ENCODE measurements at regions not wholly inside any gene's neighbourhood (a gene's known extent, or its start where the extent isn't known, plus 50 kb on each side); places are given as distances from the start of the nearest gene placed in this dataset.

- no peak for TF ChIP-seq CTCF (IDR thresholded peaks at IDR 0.05; ENCODE audit: control insufficient read depth, insufficient read depth, low read depth, low read length, missing control alignments)
- no peak for DNase-seq (ENCODE audit: low read depth)
- no peak overlapping the region for H3K4me3 ChIP-seq (ENCODE audit: control insufficient read depth, low read depth, low read length)
Observed at GRCh38 chr10:94083662-94084265, 90.0 kb downstream of the PLCE1 start.

- DNase-seq (ENCODE audit: low read depth): no peak
- no peak overlapping the region for H3K4me3 ChIP-seq (ENCODE audit: control insufficient read depth, low read depth, low read length)
- no peak for TF ChIP-seq CTCF (IDR thresholded peaks at IDR 0.05; ENCODE audit: control insufficient read depth, insufficient read depth, low read depth, low read length, missing control alignments)
Observed at GRCh38 chr10:94084344-94084743, 90.6 kb downstream of the PLCE1 start.

GRCh38 chr10:94085288-94085687 lies 91.6 kb downstream of the PLCE1 start:
- no peak for TF ChIP-seq CTCF (IDR thresholded peaks at IDR 0.05; ENCODE audit: control insufficient read depth, insufficient read depth, low read depth, low read length, missing control alignments)
- DNase-seq (ENCODE audit: low read depth): no peak

GRCh38 chr10:94085766-94086437 lies 92.2 kb downstream of the PLCE1 start:
- DNase-seq (ENCODE audit: low read depth): no peak
- no peak for TF ChIP-seq CTCF (IDR thresholded peaks at IDR 0.05; ENCODE audit: control insufficient read depth, insufficient read depth, low read depth, low read length, missing control alignments)
- H3K4me3 ChIP-seq (ENCODE audit: control insufficient read depth, low read depth, low read length): no peak overlapping the region

More at GRCh38 chr10:94085288-94085687, 91.6 kb downstream of the PLCE1 start:
- H3K4me3 ChIP-seq (ENCODE audit: control insufficient read depth, low read depth, low read length): no peak overlapping the region

- no peak for DNase-seq (ENCODE audit: low read depth)
- no peak overlapping the region for H3K4me3 ChIP-seq (ENCODE audit: control insufficient read depth, low read depth, low read length)
- TF ChIP-seq CTCF (IDR thresholded peaks at IDR 0.05; ENCODE audit: control insufficient read depth, insufficient read depth, low read depth, low read length, missing control alignments): no peak
Observed at GRCh38 chr10:94088926-94089381, 95.2 kb downstream of the PLCE1 start.

- no peak overlapping the region for H3K4me3 ChIP-seq (ENCODE audit: control insufficient read depth, low read depth, low read length)
- TF ChIP-seq CTCF (IDR thresholded peaks at IDR 0.05; ENCODE audit: control insufficient read depth, insufficient read depth, low read depth, low read length, missing control alignments): no peak
- no peak for DNase-seq (ENCODE audit: low read depth)
Observed at GRCh38 chr10:94091649-94092048, 97.9 kb downstream of the PLCE1 start.
